ENCODE measurements at regions not wholly inside any gene's neighbourhood (a gene's known extent, or its start where the extent isn't known, plus 50 kb on each side); places are given as distances from the start of the nearest gene placed in this dataset.

DNA sequence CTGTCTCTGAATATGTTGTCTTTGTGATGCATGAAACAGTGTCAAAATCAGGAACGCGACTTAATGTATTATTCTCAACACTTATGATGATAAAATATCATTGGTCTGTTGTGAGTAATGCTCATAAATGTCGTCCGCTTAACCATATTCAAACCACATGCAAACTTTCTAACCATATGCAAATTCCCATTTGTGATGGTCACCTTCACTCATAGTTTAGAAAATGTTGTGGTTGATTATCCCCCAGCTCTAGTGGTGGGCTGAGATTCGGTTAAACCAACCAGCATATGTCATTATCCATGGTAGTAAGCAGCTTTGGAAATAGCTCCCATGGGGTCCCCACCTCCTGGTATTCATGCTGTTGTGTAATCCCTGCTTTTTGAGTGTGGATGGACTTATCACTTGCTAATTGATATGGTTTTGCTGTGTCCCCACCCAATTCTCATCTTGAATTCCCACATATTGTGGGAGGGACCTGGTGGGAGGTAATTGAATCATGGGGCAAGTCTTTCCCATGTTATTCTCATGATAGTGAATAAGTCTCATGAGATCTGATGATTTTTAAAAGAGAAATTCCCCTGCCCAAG lies 360.0 kb upstream of the TSHZ2 start:
- no peak overlapping the region for H3K27ac Mint-ChIP-seq
- peaks cover 7% of the 10 kb centered on the region for H3K4me1 Mint-ChIP-seq (ENCODE audit: unreplicated experiment)
- TF ChIP-seq, protein P1, sequence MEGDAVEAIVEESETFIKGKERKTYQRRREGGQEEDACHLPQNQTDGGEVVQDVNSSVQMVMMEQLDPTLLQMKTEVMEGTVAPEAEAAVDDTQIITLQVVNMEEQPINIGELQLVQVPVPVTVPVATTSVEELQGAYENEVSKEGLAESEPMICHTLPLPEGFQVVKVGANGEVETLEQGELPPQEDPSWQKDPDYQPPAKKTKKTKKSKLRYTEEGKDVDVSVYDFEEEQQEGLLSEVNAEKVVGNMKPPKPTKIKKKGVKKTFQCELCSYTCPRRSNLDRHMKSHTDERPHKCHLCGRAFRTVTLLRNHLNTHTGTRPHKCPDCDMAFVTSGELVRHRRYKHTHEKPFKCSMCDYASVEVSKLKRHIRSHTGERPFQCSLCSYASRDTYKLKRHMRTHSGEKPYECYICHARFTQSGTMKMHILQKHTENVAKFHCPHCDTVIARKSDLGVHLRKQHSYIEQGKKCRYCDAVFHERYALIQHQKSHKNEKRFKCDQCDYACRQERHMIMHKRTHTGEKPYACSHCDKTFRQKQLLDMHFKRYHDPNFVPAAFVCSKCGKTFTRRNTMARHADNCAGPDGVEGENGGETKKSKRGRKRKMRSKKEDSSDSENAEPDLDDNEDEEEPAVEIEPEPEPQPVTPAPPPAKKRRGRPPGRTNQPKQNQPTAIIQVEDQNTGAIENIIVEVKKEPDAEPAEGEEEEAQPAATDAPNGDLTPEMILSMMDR (conservative IDR thresholded peaks at IDR 0.05) = no peak
- H3K4me3 Mint-ChIP-seq = no peak overlapping the region
- H3K27me3 Mint-ChIP-seq = peaks cover 30% of the 10 kb centered on the region
- H3K36me3 Mint-ChIP-seq = no peaks in the 10 kb centered on the region
- H3K9me3 Mint-ChIP-seq = no peaks in the 10 kb centered on the region
- no peak for DNase-seq (ENCODE audit: extremely low spot score, unreplicated experiment)

DNA sequence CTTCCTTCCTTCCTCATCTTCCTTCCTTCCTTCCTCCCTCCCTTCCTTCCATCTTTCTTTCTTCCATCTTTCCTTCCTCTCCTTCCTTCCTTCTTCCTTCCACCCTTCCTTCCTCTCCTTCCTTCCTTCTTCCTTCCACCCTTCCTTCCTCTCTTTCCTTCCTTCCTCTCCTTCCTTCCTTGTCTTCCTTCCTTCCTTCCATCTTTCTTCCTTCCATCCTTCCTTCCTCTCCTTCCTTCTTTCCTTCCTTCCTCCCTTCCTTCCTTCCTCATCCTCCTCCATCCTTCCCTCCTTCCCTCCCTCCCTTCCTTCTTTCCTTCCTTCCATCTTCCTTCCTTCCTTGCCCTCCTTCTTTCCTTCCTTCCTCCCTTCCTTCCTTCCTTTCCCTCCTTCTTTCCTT lies 361.4 kb upstream of the TSHZ2 start:
- Mint-ChIP-seq H3K27me3 (peaks cover 26% of the 10 kb centered on the region), H3K4me3 (no peak overlapping the region), H3K36me3 (no peaks in the 10 kb centered on the region), H3K9me3 (no peaks in the 10 kb centered on the region), H3K4me1 (ENCODE audit: unreplicated experiment) (no peaks in the 10 kb centered on the region), H3K27ac (no peak overlapping the region)
- DNase-seq (ENCODE audit: extremely low spot score, unreplicated experiment) = no peak
- TF ChIP-seq, protein P1 (conservative IDR thresholded peaks at IDR 0.05) = no peak

DNA sequence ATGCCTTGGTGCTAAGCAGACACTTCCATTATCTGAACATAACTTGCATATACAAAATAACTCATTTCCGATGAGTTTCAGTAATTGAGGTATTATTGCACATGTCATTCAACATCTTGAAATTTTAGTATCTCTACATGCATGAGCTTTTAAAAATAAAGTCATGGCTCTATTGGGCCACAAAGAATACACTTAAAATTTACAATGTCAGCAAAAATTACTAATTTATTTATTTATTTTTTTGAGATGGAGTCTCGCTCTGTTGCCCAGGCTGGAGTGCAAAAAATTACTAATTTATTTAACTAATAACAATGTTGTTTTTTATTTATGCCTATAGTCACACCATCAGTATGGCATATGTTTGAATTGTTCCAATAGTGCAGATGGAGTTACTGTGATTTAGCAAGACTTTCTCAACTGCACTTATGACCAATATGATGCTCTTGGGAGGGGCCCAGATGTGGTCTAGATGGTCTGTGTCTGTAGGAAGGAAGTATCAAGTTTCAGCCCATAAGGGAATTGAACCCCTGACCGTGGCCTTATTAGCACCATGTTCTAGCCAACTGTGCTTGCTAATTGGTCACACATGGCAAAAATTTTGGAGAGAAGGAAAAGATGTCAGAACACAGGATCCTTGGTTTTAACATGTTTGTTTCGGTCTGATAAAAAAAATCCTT lies 370.7 kb upstream of the TSHZ2 start:
- Mint-ChIP-seq H3K36me3 (no peaks in the 10 kb centered on the region), H3K4me1 (ENCODE audit: unreplicated experiment) (peaks cover 6% of the 10 kb centered on the region), H3K9me3 (peaks cover 11% of the 10 kb centered on the region), H3K27me3 (no peaks in the 10 kb centered on the region), H3K27ac (no peak overlapping the region), H3K4me3 (no peak overlapping the region)
- TF ChIP-seq, protein P1 (conservative IDR thresholded peaks at IDR 0.05) = no peak
- no peak for DNase-seq (ENCODE audit: extremely low spot score, unreplicated experiment)

DNA sequence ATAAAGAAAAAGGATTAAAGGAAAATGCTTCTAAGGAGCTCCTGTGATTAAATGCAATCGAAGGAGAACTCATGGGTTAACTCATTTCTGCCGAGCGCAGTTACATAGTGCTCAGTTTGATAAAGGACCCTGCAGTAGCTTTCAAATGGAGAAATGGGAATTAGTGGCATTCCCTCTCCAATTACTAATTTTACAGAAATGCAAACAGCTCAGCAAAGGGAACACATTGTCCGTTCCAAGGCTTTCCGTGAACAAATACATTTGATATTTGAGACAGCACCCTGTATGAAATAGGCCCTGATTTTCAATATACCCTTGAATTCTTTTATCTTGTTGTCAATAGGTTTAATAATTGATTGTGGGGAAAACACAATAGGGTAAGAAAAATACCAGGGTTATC lies 375.9 kb upstream of the TSHZ2 start:
- TF ChIP-seq, protein P1 (conservative IDR thresholded peaks at IDR 0.05) = no peak
- no peak overlapping the region for H3K4me3 Mint-ChIP-seq
- no peak for DNase-seq (ENCODE audit: extremely low spot score, unreplicated experiment)
- no peaks in the 10 kb centered on the region for H3K27me3 Mint-ChIP-seq
- peaks cover 5% of the 10 kb centered on the region for H3K9me3 Mint-ChIP-seq
- no peaks in the 10 kb centered on the region for H3K4me1 Mint-ChIP-seq (ENCODE audit: unreplicated experiment)
- no peak overlapping the region for H3K27ac Mint-ChIP-seq
- H3K36me3 Mint-ChIP-seq = no peaks in the 10 kb centered on the region

DNA sequence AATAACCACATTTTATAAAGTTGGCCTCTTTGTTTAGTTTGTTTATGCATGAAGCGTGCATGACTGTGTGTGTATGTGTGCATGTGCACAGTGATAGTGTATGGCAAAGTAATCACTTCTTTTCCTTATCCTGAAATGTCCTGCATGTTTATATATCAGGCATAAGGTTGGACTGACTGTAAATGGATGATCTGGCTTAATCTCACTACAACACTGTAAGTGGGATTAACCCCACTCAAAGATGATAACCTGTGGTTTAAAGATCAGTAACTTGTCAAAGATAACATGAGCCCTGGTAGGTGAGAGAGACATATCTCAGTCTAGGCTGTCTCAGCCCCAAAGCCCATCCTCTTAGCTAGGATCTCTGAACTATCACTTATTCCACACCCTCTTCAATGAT lies 376.6 kb upstream of the TSHZ2 start:
- TF ChIP-seq, protein P1 (conservative IDR thresholded peaks at IDR 0.05) = no peak
- Mint-ChIP-seq H3K27me3 (no peaks in the 10 kb centered on the region), H3K27ac (no peak overlapping the region), H3K4me1 (ENCODE audit: unreplicated experiment) (no peaks in the 10 kb centered on the region), H3K9me3 (peaks cover 2% of the 10 kb centered on the region), H3K36me3 (no peaks in the 10 kb centered on the region), H3K4me3 (no peak overlapping the region)
- no peak for DNase-seq (ENCODE audit: extremely low spot score, unreplicated experiment)

Data from type B pancreatic cell (in vitro differentiated cells).